Esophagus muscularis mucosa (tissue), 4 donors: ENCODE measurements at regions not wholly inside any gene's neighbourhood (a gene's known extent, or its start where the extent isn't known, plus 50 kb on each side); places are given as distances from the start of the nearest gene placed in this dataset.

Experiments
- DNase-seq: peaks from one replicate; pipeline ENCODE4 v3.0.0-alpha.2; 2017; ENCODE audit errors: extremely low spot score
- H3K27ac ChIP-seq, 4 donors: fragments of 200-600 bp; sonication (generic); replicated peaks in 1 of 4; 1 replicate in 3 of 4; 2 replicates in 1 of 4; pipeline ENCODE4 v1.5.1; 2016 to 2019; ENCODE audit warnings: mild to moderate bottlenecking in 1 of 4
- H3K27me3 ChIP-seq, 4 donors: fragments of 200-600 bp; sonication (generic); one replicate each; pipeline versions ENCODE4 v1.5.1 to v1.6.0; 2016 to 2019
- H3K36me3 ChIP-seq, 4 donors: fragments of 200-600 bp; sonication (generic); one replicate each; pipeline ENCODE4 v1.5.1; 2016 to 2019
- H3K4me1 ChIP-seq, 4 donors: fragments of 200-600 bp; sonication (generic); one replicate each; pipeline ENCODE4 v1.5.1; 2016 to 2019
- H3K4me3 ChIP-seq, 4 donors: fragments of 200-600 bp; sonication (generic); 1 replicate in 2 of 4; 2 replicates in 2 of 4; pipeline ENCODE4 v1.5.1; 2016 to 2019; ENCODE audit warnings: mild to moderate bottlenecking in 4 of 4, moderate library complexity in 1 of 4
- H3K9me3 ChIP-seq, 4 donors: fragments of 200-600 bp; sonication (generic); 1 replicate in 3 of 4; 2 replicates in 1 of 4; pipeline ENCODE4 v1.5.1; 2016 to 2019
- EP300 ChIP-seq: sonication (generic); formaldehyde crosslinking; IDR thresholded peaks from one replicate; pipeline ENCODE4 v1.6.1; 2017; ENCODE audit warnings: antibody characterized with exemption
- POLR2A ChIP-seq: fragments of 450-650 bp; IDR thresholded peaks from one replicate; pipeline ENCODE4 v1.6.1; 2017; ENCODE audit warnings: antibody characterized with exemption, moderate library complexity, mild to moderate bottlenecking, low read depth
- POLR2AphosphoS5 ChIP-seq, 2 donors: sonication (generic); formaldehyde crosslinking; IDR thresholded peaks; one replicate each; pipeline ENCODE4 v1.6.1; 2017; ENCODE audit warnings: antibody characterized with exemption in 2 of 2
- WGBS: methylation state at CpG from one replicate; pipeline ENCODE4 v1.1.5; 2018; 5-methylcytosine and 5-hydroxymethylcytosine counted together
- intact Hi-C: fragments of 100-400 bp; cut with DNase I; formaldehyde crosslinking; loops from one replicate; pipeline ENCODE4 v1.15.1; 2023
- small RNA-seq, 3 donors: library from RNA; depleted of rRNA; stranded (forward); fragments of <200 nt; gene quantifications; one replicate each; pipeline ENCODE3, GENCODE V24; 2016
- TF ChIP-seq, protein P1 (sequence below), 3 experiments: fragments of 200-600 bp in 2 of 3; fragments of 450-650 bp in 1 of 3; sonication (generic) in 2 of 3; IDR thresholded peaks; one replicate each; pipeline ENCODE4 v1.5.1; 2017 to 2019; ENCODE audit warnings: antibody characterized with exemption in 3 of 3, mild to moderate bottlenecking in 2 of 3, moderate library complexity in 1 of 3

DNA sequence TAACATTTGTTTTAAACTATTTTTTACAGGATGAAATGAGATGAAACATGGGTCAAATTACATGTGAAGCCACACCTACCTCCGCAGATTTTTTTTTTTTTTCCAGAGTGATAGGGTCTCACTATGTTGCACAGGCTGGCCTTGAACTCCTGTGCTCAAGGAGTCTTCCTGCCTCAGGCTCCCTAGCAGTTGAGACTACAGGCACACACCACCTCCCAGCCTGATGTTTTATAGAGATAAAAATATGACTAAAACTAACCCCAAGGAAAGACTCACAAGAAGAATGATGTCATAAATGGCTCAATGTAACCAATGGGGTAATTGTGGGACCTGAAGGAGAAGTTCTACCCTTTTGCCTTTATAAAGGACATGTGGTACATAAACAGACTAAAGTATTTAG, 52.3 kb upstream of the SOX6 start:
- Histone ChIP-seq H3K9me3 (no peaks in the 10 kb centered on the region), H3K27me3 (no peaks in the 10 kb centered on the region), H3K4me1 (no peaks in the 10 kb centered on the region), H3K4me3 (no peak overlapping the region), H3K36me3 (no peaks in the 10 kb centered on the region), H3K27ac (no peak overlapping the region)
- intact Hi-C loops: no loop called here
- no peak for DNase-seq
- TF ChIP-seq EP300 (no peak), POLR2AphosphoS5 (IDR thresholded peaks at IDR 0.05) (no peak), POLR2A (no peak)
- TF ChIP-seq, protein P1, sequence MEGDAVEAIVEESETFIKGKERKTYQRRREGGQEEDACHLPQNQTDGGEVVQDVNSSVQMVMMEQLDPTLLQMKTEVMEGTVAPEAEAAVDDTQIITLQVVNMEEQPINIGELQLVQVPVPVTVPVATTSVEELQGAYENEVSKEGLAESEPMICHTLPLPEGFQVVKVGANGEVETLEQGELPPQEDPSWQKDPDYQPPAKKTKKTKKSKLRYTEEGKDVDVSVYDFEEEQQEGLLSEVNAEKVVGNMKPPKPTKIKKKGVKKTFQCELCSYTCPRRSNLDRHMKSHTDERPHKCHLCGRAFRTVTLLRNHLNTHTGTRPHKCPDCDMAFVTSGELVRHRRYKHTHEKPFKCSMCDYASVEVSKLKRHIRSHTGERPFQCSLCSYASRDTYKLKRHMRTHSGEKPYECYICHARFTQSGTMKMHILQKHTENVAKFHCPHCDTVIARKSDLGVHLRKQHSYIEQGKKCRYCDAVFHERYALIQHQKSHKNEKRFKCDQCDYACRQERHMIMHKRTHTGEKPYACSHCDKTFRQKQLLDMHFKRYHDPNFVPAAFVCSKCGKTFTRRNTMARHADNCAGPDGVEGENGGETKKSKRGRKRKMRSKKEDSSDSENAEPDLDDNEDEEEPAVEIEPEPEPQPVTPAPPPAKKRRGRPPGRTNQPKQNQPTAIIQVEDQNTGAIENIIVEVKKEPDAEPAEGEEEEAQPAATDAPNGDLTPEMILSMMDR (IDR thresholded peaks at IDR 0.05): no peak
- 73% methylated on average over 1 of the region's 1 CpG for WGBS

DNA sequence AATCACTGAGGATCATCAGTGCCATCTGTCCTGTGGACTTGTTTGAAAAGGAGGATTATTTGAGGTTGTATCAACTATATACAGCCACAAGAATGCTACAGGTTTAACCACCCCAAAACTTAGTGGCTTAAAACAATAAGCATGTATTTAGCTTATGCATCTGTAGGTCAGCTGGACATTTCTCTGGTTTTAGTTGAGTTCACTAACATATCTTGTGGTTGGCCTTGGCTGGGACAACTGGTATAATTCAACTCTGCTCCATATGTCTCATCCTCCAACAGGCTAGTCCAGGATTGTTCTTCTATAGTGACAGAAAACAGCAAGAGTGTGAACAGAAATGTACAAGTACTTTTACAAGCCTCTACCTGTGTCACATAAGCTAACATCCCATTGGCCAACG, 49.9 kb upstream of the SOX6 start:
- Histone ChIP-seq H3K4me3 (no peak overlapping the region), H3K36me3 (no peaks in the 10 kb centered on the region), H3K27me3 (no peaks in the 10 kb centered on the region), H3K4me1 (no peaks in the 10 kb centered on the region), H3K9me3 (no peaks in the 10 kb centered on the region), H3K27ac (no peak overlapping the region)
- TF ChIP-seq POLR2AphosphoS5 (IDR thresholded peaks at IDR 0.05) (no peak), EP300 (no peak), POLR2A (no peak)
- TF ChIP-seq, protein P1 (IDR thresholded peaks at IDR 0.05): no peak
- WGBS: 86% methylated on average over 1 of the region's 1 CpG
- intact Hi-C loops: no loop called here
- DNase-seq: no peak

Small RNA genes in the stretch of these regions (small RNA-seq; reads per million reads assigned to genes)
- 0 reads per million in 3 donors for gene RN7SL188P
